ENCODE measurements at regions not wholly inside any gene's neighbourhood (a gene's known extent, or its start where the extent isn't known, plus 50 kb on each side); places are given as distances from the start of the nearest gene placed in this dataset.
"Not testable (repeated sequence)": the region's sequence is repeated elsewhere in the genome, so short reads cannot be mapped to it uniquely, and the experiment has no call there.

GRCh38 chr14:71460091-71460490, 472.1 kb upstream of the RGS6 start:
- ChIA-PET CTCF (no interaction called here), POLR2A (no interaction called here)
- DNase-seq (ENCODE audit: low read depth, low spot score): no peak
- intact Hi-C loops (cut with micrococcal nuclease): no loop called here
- Histone ChIP-seq H3K4me3 (replicated peaks in 1 of 3; ENCODE audit: insufficient read depth in 1 of 3, low read depth in 1 of 3, low read length in 3 of 3) (no peak overlapping the region), H2AFZ (ENCODE audit: low read depth, low read length) (no peak overlapping the region), H3K79me2 (ENCODE audit: control insufficient read depth, insufficient read depth, low read length) (no peaks in the 10 kb centered on the region), H4K20me1 (replicated peaks; ENCODE audit: control insufficient read depth, extremely low read depth, insufficient read depth, low read length) (no peaks in the 10 kb centered on the region), H3K4me1 (ENCODE audit: control insufficient read depth, extremely low read depth, insufficient read depth, low read length) (peaks cover 1% of the 10 kb centered on the region), H3K9me3 (replicated peaks; ENCODE audit: control insufficient read depth, insufficient read depth, low read length) (no peaks in the 10 kb centered on the region), H3K27me3 (ENCODE audit: control insufficient read depth in 2 of 2, insufficient read depth in 2 of 2, low read length in 2 of 2) (no peaks in the 10 kb centered on the region), H3K27ac (ENCODE audit: insufficient read depth, low read depth, low read length) (no peak overlapping the region), H3K9me1 (replicated peaks; ENCODE audit: control insufficient read depth, extremely low read depth, insufficient read depth, low read length) (no peaks in the 10 kb centered on the region), H3K9ac (replicated peaks; ENCODE audit: extremely low read depth, insufficient read depth, low read length) (no peak overlapping the region), H3K4me2 (ENCODE audit: insufficient read depth, low read length) (no peak overlapping the region), H3K36me3 (ENCODE audit: control insufficient read depth in 2 of 2, extremely low read depth in 1 of 2, insufficient read depth in 2 of 2, low read length in 2 of 2) (no peaks in the 10 kb centered on the region)
- no TSS peak for BruUV-seq (replicated peaks)
- FAIRE-seq: no peak
- dilution Hi-C loops (cut with MboI; ENCODE audit: extremely low pct_ligation_motif_present, low sequenced_read_pairs): no loop called here
- TF ChIP-seq MAX (IDR thresholded peaks at IDR 0.05; ENCODE audit: insufficient read depth, insufficient read length): no peak
- no peak for TF ChIP-seq GATA2 (IDR thresholded peaks at IDR 0.05; ENCODE audit: insufficient read depth, insufficient read length, low read depth, low read length)
- no peak for TF ChIP-seq JUN (IDR thresholded peaks at IDR 0.05; ENCODE audit: borderline replicate concordance, insufficient read depth, insufficient read length, low read depth)
- TF ChIP-seq, protein P1, sequence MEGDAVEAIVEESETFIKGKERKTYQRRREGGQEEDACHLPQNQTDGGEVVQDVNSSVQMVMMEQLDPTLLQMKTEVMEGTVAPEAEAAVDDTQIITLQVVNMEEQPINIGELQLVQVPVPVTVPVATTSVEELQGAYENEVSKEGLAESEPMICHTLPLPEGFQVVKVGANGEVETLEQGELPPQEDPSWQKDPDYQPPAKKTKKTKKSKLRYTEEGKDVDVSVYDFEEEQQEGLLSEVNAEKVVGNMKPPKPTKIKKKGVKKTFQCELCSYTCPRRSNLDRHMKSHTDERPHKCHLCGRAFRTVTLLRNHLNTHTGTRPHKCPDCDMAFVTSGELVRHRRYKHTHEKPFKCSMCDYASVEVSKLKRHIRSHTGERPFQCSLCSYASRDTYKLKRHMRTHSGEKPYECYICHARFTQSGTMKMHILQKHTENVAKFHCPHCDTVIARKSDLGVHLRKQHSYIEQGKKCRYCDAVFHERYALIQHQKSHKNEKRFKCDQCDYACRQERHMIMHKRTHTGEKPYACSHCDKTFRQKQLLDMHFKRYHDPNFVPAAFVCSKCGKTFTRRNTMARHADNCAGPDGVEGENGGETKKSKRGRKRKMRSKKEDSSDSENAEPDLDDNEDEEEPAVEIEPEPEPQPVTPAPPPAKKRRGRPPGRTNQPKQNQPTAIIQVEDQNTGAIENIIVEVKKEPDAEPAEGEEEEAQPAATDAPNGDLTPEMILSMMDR (IDR thresholded peaks at IDR 0.05; ENCODE audit: extremely low read depth in 1 of 2, insufficient read depth in 1 of 2, low read depth in 1 of 2, low read length in 2 of 2): no peak
- no peak for TF ChIP-seq EZH2 (IDR thresholded peaks at IDR 0.05; ENCODE audit: borderline replicate concordance, low read depth, low read length, severe bottlenecking)
- TF ChIP-seq POLR2A (IDR thresholded peaks at IDR 0.05; ENCODE audit: low read depth, low read length): no peak
- TF ChIP-seq MYC (IDR thresholded peaks at IDR 0.05; ENCODE audit: low read depth, low read length): no peak
- TF ChIP-seq FOS (IDR thresholded peaks at IDR 0.05; ENCODE audit: borderline replicate concordance, insufficient read depth, low read length): no peak
- TF ChIP-seq POLR2AphosphoS5 (IDR thresholded peaks at IDR 0.05; ENCODE audit: insufficient read depth, low read depth, low read length): no peak

- H3K4me3 ChIP-seq (replicated peaks in 1 of 3; ENCODE audit: insufficient read depth in 1 of 3, low read depth in 1 of 3, low read length in 3 of 3); POLR2A ChIA-PET; H3K27ac ChIP-seq (ENCODE audit: insufficient read depth, low read depth, low read length); H3K36me3 ChIP-seq (ENCODE audit: control insufficient read depth in 2 of 2, extremely low read depth in 1 of 2, insufficient read depth in 2 of 2, low read length in 2 of 2); BruUV-seq (replicated peaks); intact Hi-C loops (cut with micrococcal nuclease); H3K27me3 ChIP-seq (ENCODE audit: control insufficient read depth in 2 of 2, insufficient read depth in 2 of 2, low read length in 2 of 2); H2AFZ ChIP-seq (ENCODE audit: low read depth, low read length); H4K20me1 ChIP-seq (replicated peaks; ENCODE audit: control insufficient read depth, extremely low read depth, insufficient read depth, low read length); H3K79me2 ChIP-seq (ENCODE audit: control insufficient read depth, insufficient read depth, low read length); H3K9me3 ChIP-seq (replicated peaks; ENCODE audit: control insufficient read depth, insufficient read depth, low read length); H3K4me1 ChIP-seq (ENCODE audit: control insufficient read depth, extremely low read depth, insufficient read depth, low read length); dilution Hi-C loops (cut with MboI; ENCODE audit: extremely low pct_ligation_motif_present, low sequenced_read_pairs); H3K9me1 ChIP-seq (replicated peaks; ENCODE audit: control insufficient read depth, extremely low read depth, insufficient read depth, low read length); DNase-seq (ENCODE audit: low read depth, low spot score); CTCF ChIA-PET; FAIRE-seq; H3K9ac ChIP-seq (replicated peaks; ENCODE audit: extremely low read depth, insufficient read depth, low read length); H3K4me2 ChIP-seq (ENCODE audit: insufficient read depth, low read length): not testable (repeated sequence)
Measured at GRCh38 chr14:71461617-71462016, 470.6 kb upstream of the RGS6 start.
